Smooth muscle cell (in vitro differentiated cells): ENCODE measurements at regions not wholly inside any gene's neighbourhood (a gene's known extent, or its start where the extent isn't known, plus 50 kb on each side); places are given as distances from the start of the nearest gene placed in this dataset.

ENCODE experiments used
- DNase-seq: peaks from one replicate; lab custom pipeline; 2025; ENCODE audit not compliant: unreplicated experiment; lab: John Stamatoyannopoulos, UW
- H2AFZ ChIP-seq: fragments of 200-600 bp; sonication (generic); 2 replicates; pipeline ENCODE4 v1.6.0; 2016; ENCODE audit warnings: antibody characterized with exemption, low read depth, mild to moderate bottlenecking
- H3F3A ChIP-seq: fragments of 200-600 bp; sonication (generic); 2 replicates; pipeline ENCODE4 v1.6.0; 2017; ENCODE audit warnings: antibody characterized with exemption, low read depth
- H3K27ac ChIP-seq: fragments of 200-600 bp; sonication (generic); 2 replicates; pipeline ENCODE4 v1.5.1; 2016; ENCODE audit warnings: low read depth, mild to moderate bottlenecking
- H3K27me3 ChIP-seq: fragments of 200-600 bp; sonication (generic); 2 replicates; pipeline ENCODE4 v1.6.1; 2016; ENCODE audit warnings: low read depth, mild to moderate bottlenecking
- H3K36me3 ChIP-seq: fragments of 200-600 bp; sonication (generic); 2 replicates; pipeline ENCODE4 v1.5.1; 2016; ENCODE audit warnings: low read depth
- H3K4me1 ChIP-seq: fragments of 200-600 bp; sonication (generic); 2 replicates; pipeline ENCODE4 v1.5.1; 2016; ENCODE audit warnings: low read depth
- H3K4me2 ChIP-seq: fragments of 200-600 bp; sonication (generic); 2 replicates; pipeline ENCODE4 v1.6.0; 2016; ENCODE audit warnings: mild to moderate bottlenecking
- H3K4me3 ChIP-seq: fragments of 200-600 bp; sonication (generic); 2 replicates; pipeline ENCODE4 v1.5.1; 2016; ENCODE audit warnings: mild to moderate bottlenecking
- H3K79me2 ChIP-seq: fragments of 200-600 bp; sonication (generic); 2 replicates; pipeline ENCODE4 v1.6.0; 2016; ENCODE audit warnings: low read depth, mild to moderate bottlenecking
- H3K9ac ChIP-seq: fragments of 200-600 bp; sonication (generic); 2 replicates; pipeline ENCODE4 v1.6.0; 2016; ENCODE audit warnings: low read depth
- H3K9me3 ChIP-seq: fragments of 200-600 bp; sonication (generic); replicated peaks from 2 replicates; pipeline ENCODE4 v1.5.1; 2016; ENCODE audit warnings: low read depth
- H4K20me1 ChIP-seq: fragments of 200-600 bp; sonication (generic); 2 replicates; pipeline ENCODE4 v1.6.0; 2016; ENCODE audit warnings: low read depth
- CTCF ChIP-seq: fragments of 200-600 bp; sonication (generic); IDR thresholded peaks from 2 replicates; pipeline ENCODE4 v1.5.1; 2017; ENCODE audit warnings: borderline replicate concordance, mild to moderate bottlenecking, antibody characterized with exemption; ENCODE audit not compliant: insufficient read depth, poor library complexity, severe bottlenecking
- WGBS: methylation state at CpG from one replicate; pipeline ENCODE4 v1.1.7; 2016; ENCODE audit warnings: low lambda C conversion rate; 5-methylcytosine and 5-hydroxymethylcytosine counted together

DNA sequence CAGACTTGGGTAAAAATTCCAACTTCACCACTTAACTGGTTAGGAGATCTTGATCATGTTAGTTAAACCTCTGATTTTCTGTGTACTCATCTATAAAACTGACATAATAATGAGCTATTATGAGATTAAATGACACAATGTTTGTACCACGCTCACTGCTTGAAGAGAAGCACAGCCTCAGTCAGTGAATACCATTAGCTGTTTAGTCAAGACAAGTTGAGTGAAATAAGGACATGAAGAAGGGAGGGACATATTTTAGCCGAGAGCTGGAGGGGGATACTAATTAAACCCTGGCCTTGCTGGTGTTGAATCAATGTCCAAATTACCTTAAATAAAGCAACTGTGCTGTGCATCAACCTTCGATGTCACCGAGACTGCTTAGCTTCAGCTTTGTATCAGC, 105.1 kb upstream of the TOX3 start:
- H3K36me3 ChIP-seq = no peaks in the 10 kb centered on the region
- H4K20me1 ChIP-seq = no peaks in the 10 kb centered on the region
- no peaks in the 10 kb centered on the region for H3K9me3 ChIP-seq
- no peak overlapping the region for H3K27ac ChIP-seq
- no peak for TF ChIP-seq CTCF
- H3F3A ChIP-seq = no peaks in the 10 kb centered on the region
- H3K4me3 ChIP-seq = no peak overlapping the region
- no peak overlapping the region for H3K4me2 ChIP-seq
- H3K4me1 ChIP-seq = no peaks in the 10 kb centered on the region
- no peak overlapping the region for H3K9ac ChIP-seq
- DNase-seq = no peak
- H3K79me2 ChIP-seq = no peaks in the 10 kb centered on the region
- no peaks in the 10 kb centered on the region for H3K27me3 ChIP-seq
- H2AFZ ChIP-seq = no peak overlapping the region
- 95% methylated on average over 4 of the region's 4 CpGs for WGBS

GRCh38 chr16:52650789-52651188, 103.8 kb upstream of the TOX3 start:
- WGBS = 83% methylated on average over 3 of the region's 3 CpGs
- Histone ChIP-seq H3K27ac (no peak overlapping the region), H3K4me2 (no peak overlapping the region), H3K36me3 (no peaks in the 10 kb centered on the region), H3K79me2 (no peaks in the 10 kb centered on the region), H3K27me3 (no peaks in the 10 kb centered on the region), H2AFZ (no peak overlapping the region), H3F3A (no peaks in the 10 kb centered on the region), H3K9me3 (no peaks in the 10 kb centered on the region), H3K4me1 (no peaks in the 10 kb centered on the region), H4K20me1 (no peaks in the 10 kb centered on the region), H3K9ac (no peak overlapping the region), H3K4me3 (no peak overlapping the region)
- no peak for TF ChIP-seq CTCF
- DNase-seq = no peak

DNA sequence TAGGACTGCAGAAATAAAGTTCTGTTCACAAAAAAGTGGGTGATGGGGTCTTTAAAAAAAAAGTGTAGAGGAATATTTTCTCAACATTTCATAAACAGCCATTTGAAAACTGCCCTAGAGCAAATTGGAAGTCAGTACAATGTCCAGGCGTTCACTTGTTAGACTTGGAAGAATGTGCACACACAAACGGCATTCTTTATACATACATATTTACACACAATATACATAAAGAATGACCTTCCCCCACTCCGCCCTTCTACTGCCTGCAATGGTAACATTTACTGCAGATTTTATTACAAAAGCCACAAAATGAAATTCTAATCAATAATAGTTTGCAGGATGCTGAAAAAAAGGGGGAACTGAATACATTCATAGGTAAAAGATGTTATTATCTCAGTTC, 103.4 kb upstream of the TOX3 start:
- no peak overlapping the region for H2AFZ ChIP-seq
- no peaks in the 10 kb centered on the region for H3K4me1 ChIP-seq
- H3K36me3 ChIP-seq = no peaks in the 10 kb centered on the region
- WGBS = 88% methylated on average over 3 of the region's 3 CpGs
- no peak overlapping the region for H3K4me2 ChIP-seq
- H3K9me3 ChIP-seq = no peaks in the 10 kb centered on the region
- no peak for TF ChIP-seq CTCF
- no peaks in the 10 kb centered on the region for H3K27me3 ChIP-seq
- no peaks in the 10 kb centered on the region for H3F3A ChIP-seq
- no peaks in the 10 kb centered on the region for H3K79me2 ChIP-seq
- DNase-seq = no peak
- no peak overlapping the region for H3K9ac ChIP-seq
- H3K4me3 ChIP-seq = no peak overlapping the region
- no peak overlapping the region for H3K27ac ChIP-seq
- no peaks in the 10 kb centered on the region for H4K20me1 ChIP-seq

DNA sequence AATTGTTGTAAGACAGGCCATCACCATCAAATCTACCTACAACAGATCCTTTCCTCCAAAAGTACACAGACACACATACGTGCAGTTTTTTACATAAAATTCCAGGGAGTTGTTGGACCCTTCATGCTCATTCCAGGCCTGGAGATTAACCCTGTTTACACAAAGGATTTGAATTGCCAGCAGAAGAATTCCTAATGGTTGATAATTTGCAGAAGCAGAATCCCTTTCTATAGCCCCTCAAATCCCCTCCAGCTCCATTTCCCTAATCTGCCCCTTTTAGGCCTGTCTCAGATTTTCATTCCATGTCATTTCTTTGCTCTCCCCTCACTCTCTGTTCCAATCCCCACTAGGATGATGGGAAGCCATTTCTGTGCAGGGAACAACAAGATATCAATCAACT, 102.9 kb upstream of the TOX3 start:
- no peaks in the 10 kb centered on the region for H3K4me1 ChIP-seq
- H3K27me3 ChIP-seq = no peaks in the 10 kb centered on the region
- no peak for TF ChIP-seq CTCF
- no peak for DNase-seq
- H3K4me2 ChIP-seq = no peak overlapping the region
- H3K36me3 ChIP-seq = no peaks in the 10 kb centered on the region
- no peaks in the 10 kb centered on the region for H4K20me1 ChIP-seq
- WGBS = 33% methylated on average over 1 of the region's 1 CpG
- no peaks in the 10 kb centered on the region for H3K9me3 ChIP-seq
- H3F3A ChIP-seq = no peaks in the 10 kb centered on the region
- H3K9ac ChIP-seq = no peak overlapping the region
- H3K79me2 ChIP-seq = no peaks in the 10 kb centered on the region
- no peak overlapping the region for H3K27ac ChIP-seq
- no peak overlapping the region for H3K4me3 ChIP-seq
- no peak overlapping the region for H2AFZ ChIP-seq
